GM12872 (cell line): ENCODE measurements at regions not wholly inside any gene's neighbourhood (a gene's known extent, or its start where the extent isn't known, plus 50 kb on each side); places are given as distances from the start of the nearest gene placed in this dataset.

Experiments used
- CTCF ChIP-seq: IDR thresholded peaks from 3 replicates; pipeline ENCODE4 v1.5.1; 2011; ENCODE audit warnings: low read depth, mild to moderate bottlenecking, low read length, moderate library complexity; ENCODE audit not compliant: insufficient read depth

- TF ChIP-seq CTCF, result no peak
Measured at GRCh38 chr2:41543726-41544125, 504.1 kb upstream of the PKDCC start.

- TF ChIP-seq CTCF, result no peak
Measured at GRCh38 chr2:41544709-41545108, 503.1 kb upstream of the PKDCC start.

GRCh38 chr2:41546031-41546430, 501.8 kb upstream of the PKDCC start:
- no peak for TF ChIP-seq CTCF

GRCh38 chr2:41568648-41569047, 479.2 kb upstream of the PKDCC start:
- no peak for TF ChIP-seq CTCF

- no peak for TF ChIP-seq CTCF
Measured at GRCh38 chr2:41572154-41572553, 475.7 kb upstream of the PKDCC start.

- no peak for TF ChIP-seq CTCF
Measured at GRCh38 chr2:41576423-41576822, 471.4 kb upstream of the PKDCC start.

GRCh38 chr2:41579806-41580205, 468.0 kb upstream of the PKDCC start:
- TF ChIP-seq CTCF, result no peak

GRCh38 chr2:41580806-41581205, 467.0 kb upstream of the PKDCC start:
- TF ChIP-seq CTCF, result no peak
